WTC11 (cell line): ENCODE measurements at regions not wholly inside any gene's neighbourhood (a gene's known extent, or its start where the extent isn't known, plus 50 kb on each side); places are given as distances from the start of the nearest gene placed in this dataset.

Source experiments
- ATAC-seq: fragments of 200-7000 bp; cut with Tn5 transposase; 2 replicates; pipeline ENCODE4 v1.10.0; 2021; ENCODE audit warnings: mild to moderate bottlenecking, moderate library complexity
- CTCF ChIA-PET: fragments of 300-600 bp; sonication (Branson Sonifier 250); formaldehyde crosslinking; loops from one replicate; lab custom pipeline; 2021; ENCODE audit warnings: antibody characterized with exemption; lab: Charles Lee
- POLR2A ChIA-PET: fragments of 350-600 bp; sonication (Branson Sonifier 250); formaldehyde crosslinking; loops from one replicate; lab custom pipeline; 2021; ENCODE audit warnings: antibody characterized with exemption; lab: Charles Lee
- DNase-seq: peaks from one replicate; pipeline ENCODE4 v3.0.0; 2021; ENCODE audit warnings: low spot score
- H3K27ac Mint-ChIP-seq: 2 replicates; pipeline ENCODE4 v1.8.0; 2021; ENCODE audit warnings: mixed read lengths
- H3K27me3 Mint-ChIP-seq: 2 replicates; pipeline ENCODE4 v1.8.0; 2021; ENCODE audit warnings: low read depth, mild to moderate bottlenecking, moderate library complexity, mixed read lengths
- H3K36me3 Mint-ChIP-seq: 2 replicates; pipeline ENCODE4 v1.8.0; 2021; ENCODE audit warnings: mixed read lengths
- H3K4me1 Mint-ChIP-seq: 2 replicates; pipeline ENCODE4 v1.8.0; 2022; ENCODE audit warnings: mixed read lengths
- H3K4me3 Mint-ChIP-seq: 2 replicates; pipeline ENCODE4 v1.8.0; 2021; ENCODE audit warnings: mild to moderate bottlenecking, moderate library complexity, mixed read lengths
- H3K9me3 Mint-ChIP-seq: 2 replicates; pipeline ENCODE4 v1.8.0; 2021; ENCODE audit warnings: mixed read lengths
- AR ChIP-seq: fragments of 250-450 bp; sonication (Bioruptor Pico); IDR thresholded peaks from 2 replicates; pipeline ENCODE4 v1.9.0; 2021; ENCODE audit warnings: mild to moderate bottlenecking
- CBFB ChIP-seq: sonication (generic); formaldehyde crosslinking; IDR thresholded peaks from 2 replicates; pipeline ENCODE4 v1.8.1; 2022; ENCODE audit warnings: mild to moderate bottlenecking, low read depth, missing genetic modification reagents
- EMX1 ChIP-seq: fragments of 250-450 bp; sonication (Bioruptor Pico); IDR thresholded peaks from 2 replicates; pipeline ENCODE4 v1.8.0; 2021; ENCODE audit warnings: mild to moderate bottlenecking
- FOXK1 ChIP-seq: sonication (generic); formaldehyde crosslinking; IDR thresholded peaks from 2 replicates; pipeline ENCODE4 v1.8.0; 2022; ENCODE audit warnings: mild to moderate bottlenecking, moderate library complexity, missing genetic modification reagents
- GTF2I ChIP-seq: fragments of 250-450 bp; sonication (Bioruptor Pico); conservative IDR thresholded peaks from 2 replicates; pipeline ENCODE4 v1.4.0; 2021; ENCODE audit warnings: mild to moderate bottlenecking
- HMGA2 ChIP-seq: fragments of 250-450 bp; sonication (Bioruptor Pico); IDR thresholded peaks from 2 replicates; pipeline ENCODE4 v1.4.0; 2021; ENCODE audit warnings: mild to moderate bottlenecking, moderate library complexity
- JAZF1 ChIP-seq: fragments of 250-450 bp; sonication (Bioruptor Pico); IDR thresholded peaks from 2 replicates; pipeline ENCODE4 v1.9.0; 2021; ENCODE audit warnings: moderate library complexity, mild to moderate bottlenecking, inconsistent platforms
- MLX ChIP-seq: sonication (generic); formaldehyde crosslinking; IDR thresholded peaks from 2 replicates; pipeline ENCODE4 v1.8.1; 2023; ENCODE audit warnings: mild to moderate bottlenecking, missing genetic modification reagents, moderate library complexity
- NR2C2 ChIP-seq: sonication (generic); formaldehyde crosslinking; IDR thresholded peaks from 2 replicates; pipeline ENCODE4 v1.8.0; 2022; ENCODE audit warnings: mild to moderate bottlenecking, missing genetic modification reagents
- RELA ChIP-seq: sonication (generic); formaldehyde crosslinking; IDR thresholded peaks from 2 replicates; pipeline ENCODE4 v1.8.1; 2022; ENCODE audit warnings: missing genetic modification reagents, mild to moderate bottlenecking, borderline replicate concordance
- SMAD4 ChIP-seq: sonication (generic); formaldehyde crosslinking; IDR thresholded peaks from 2 replicates; pipeline ENCODE4 v1.8.0; 2022; ENCODE audit warnings: mild to moderate bottlenecking, missing genetic modification reagents
- SOX15 ChIP-seq: fragments of 250-450 bp; sonication (Bioruptor Pico); IDR thresholded peaks from 2 replicates; pipeline ENCODE4 v1.9.0; 2021; ENCODE audit warnings: mild to moderate bottlenecking
- STAT6 ChIP-seq: sonication (generic); formaldehyde crosslinking; conservative IDR thresholded peaks from 2 replicates; pipeline ENCODE4 v1.8.1; 2023; ENCODE audit warnings: mild to moderate bottlenecking, low read depth, missing genetic modification reagents, moderate library complexity
- ZNF281 ChIP-seq: sonication (generic); formaldehyde crosslinking; IDR thresholded peaks from 2 replicates; pipeline ENCODE4 v1.8.0; 2023; ENCODE audit warnings: mild to moderate bottlenecking, missing genetic modification reagents
- ZNF396 ChIP-seq: fragments of 250-450 bp; sonication (Bioruptor Pico); IDR thresholded peaks from 2 replicates; pipeline ENCODE4 v1.8.0; 2021; ENCODE audit warnings: mild to moderate bottlenecking, moderate library complexity, borderline replicate concordance
- TF ChIP-seq, protein P1 (sequence below): sonication (generic); formaldehyde crosslinking; IDR thresholded peaks from 2 replicates; pipeline ENCODE4 v1.8.0; 2022; ENCODE audit warnings: mild to moderate bottlenecking, missing genetic modification reagents
- TF ChIP-seq, protein P2 (sequence below): fragments of 250-450 bp; sonication (Bioruptor Pico); IDR thresholded peaks from 2 replicates; pipeline ENCODE4 v1.9.0; 2021; ENCODE audit warnings: moderate library complexity, mild to moderate bottlenecking, inconsistent platforms, borderline replicate concordance
- TF ChIP-seq, protein P3 (sequence below): sonication (generic); formaldehyde crosslinking; IDR thresholded peaks from 2 replicates; pipeline ENCODE4 v1.8.0; 2023; ENCODE audit warnings: missing genetic modification reagents
- TF ChIP-seq, protein P4 (sequence below): sonication (generic); formaldehyde crosslinking; IDR thresholded peaks from 2 replicates; pipeline ENCODE4 v1.8.1; 2023; ENCODE audit warnings: mild to moderate bottlenecking, missing genetic modification reagents, borderline replicate concordance

DNA sequence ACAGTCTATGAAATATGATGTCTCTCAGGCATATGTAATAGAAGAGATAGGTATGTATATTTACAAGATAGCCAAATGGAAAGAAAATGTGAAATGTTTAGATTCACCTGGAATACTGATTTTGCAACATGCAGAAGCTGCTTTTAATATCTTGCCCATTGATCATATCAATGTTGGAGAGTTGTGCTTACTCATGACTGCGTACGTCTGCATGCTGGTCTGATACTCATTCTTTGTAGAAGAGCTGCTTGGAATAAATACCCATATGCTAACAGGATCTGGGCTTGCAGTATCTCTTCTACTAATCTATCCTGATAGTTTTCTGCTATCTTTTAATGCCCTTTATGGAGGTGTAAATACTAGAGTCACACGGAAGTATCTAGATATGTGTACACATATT lies 120.6 kb upstream of the FOXP2 start:
- TF ChIP-seq RELA (CRISPR knock-in tag) (no peak), AR (CRISPR knock-in tag) (no peak), STAT6 (no peak), CBFB (no peak), JAZF1 (CRISPR knock-in tag) (no peak), EMX1 (no peak), SOX15 (CRISPR knock-in tag) (no peak), SMAD4 (no peak), HMGA2 (no peak), FOXK1 (no peak)
- TF ChIP-seq, protein P1, sequence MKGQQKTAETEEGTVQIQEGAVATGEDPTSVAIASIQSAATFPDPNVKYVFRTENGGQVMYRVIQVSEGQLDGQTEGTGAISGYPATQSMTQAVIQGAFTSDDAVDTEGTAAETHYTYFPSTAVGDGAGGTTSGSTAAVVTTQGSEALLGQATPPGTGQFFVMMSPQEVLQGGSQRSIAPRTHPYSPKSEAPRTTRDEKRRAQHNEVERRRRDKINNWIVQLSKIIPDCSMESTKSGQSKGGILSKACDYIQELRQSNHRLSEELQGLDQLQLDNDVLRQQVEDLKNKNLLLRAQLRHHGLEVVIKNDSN (CRISPR knock-in tag), result no peak
- TF ChIP-seq, protein P2, sequence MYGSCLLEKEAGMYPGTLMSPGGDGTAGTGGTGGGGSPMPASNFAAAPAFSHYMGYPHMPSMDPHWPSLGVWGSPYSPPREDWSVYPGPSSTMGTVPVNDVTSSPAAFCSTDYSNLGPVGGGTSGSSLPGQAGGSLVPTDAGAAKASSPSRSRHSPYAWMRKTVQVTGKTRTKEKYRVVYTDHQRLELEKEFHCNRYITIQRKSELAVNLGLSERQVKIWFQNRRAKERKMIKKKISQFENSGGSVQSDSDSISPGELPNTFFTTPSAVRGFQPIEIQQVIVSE (CRISPR knock-in tag), result no peak
- TF ChIP-seq, protein P3, sequence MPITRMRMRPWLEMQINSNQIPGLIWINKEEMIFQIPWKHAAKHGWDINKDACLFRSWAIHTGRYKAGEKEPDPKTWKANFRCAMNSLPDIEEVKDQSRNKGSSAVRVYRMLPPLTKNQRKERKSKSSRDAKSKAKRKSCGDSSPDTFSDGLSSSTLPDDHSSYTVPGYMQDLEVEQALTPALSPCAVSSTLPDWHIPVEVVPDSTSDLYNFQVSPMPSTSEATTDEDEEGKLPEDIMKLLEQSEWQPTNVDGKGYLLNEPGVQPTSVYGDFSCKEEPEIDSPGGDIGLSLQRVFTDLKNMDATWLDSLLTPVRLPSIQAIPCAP, result no peak
- Mint-ChIP-seq H3K4me1 (peaks cover 7% of the 10 kb centered on the region), H3K36me3 (no peaks in the 10 kb centered on the region), H3K9me3 (no peaks in the 10 kb centered on the region), H3K27ac (no peak overlapping the region), H3K27me3 (no peaks in the 10 kb centered on the region), H3K4me3 (no peak overlapping the region)
- ChIA-PET CTCF (no interaction called here), POLR2A (no interaction called here)
- no peak for DNase-seq
- ATAC-seq, result no peak

GRCh38 chr7:114293289-114294012 lies 121.2 kb upstream of the FOXP2 start:
- H3K36me3 Mint-ChIP-seq, result no peaks in the 10 kb centered on the region
- no peak overlapping the region for H3K4me3 Mint-ChIP-seq
- POLR2A ChIA-PET, result no interaction called here
- DNase-seq (no peak), ATAC-seq (peak; percentile 83)
- H3K27me3 Mint-ChIP-seq, result no peaks in the 10 kb centered on the region
- CTCF ChIA-PET, result no interaction called here
- H3K27ac Mint-ChIP-seq, result no peak overlapping the region
- no peaks in the 10 kb centered on the region for H3K9me3 Mint-ChIP-seq
- H3K4me1 Mint-ChIP-seq, result peaks cover 7% of the 10 kb centered on the region
- TF ChIP-seq, protein P4, sequence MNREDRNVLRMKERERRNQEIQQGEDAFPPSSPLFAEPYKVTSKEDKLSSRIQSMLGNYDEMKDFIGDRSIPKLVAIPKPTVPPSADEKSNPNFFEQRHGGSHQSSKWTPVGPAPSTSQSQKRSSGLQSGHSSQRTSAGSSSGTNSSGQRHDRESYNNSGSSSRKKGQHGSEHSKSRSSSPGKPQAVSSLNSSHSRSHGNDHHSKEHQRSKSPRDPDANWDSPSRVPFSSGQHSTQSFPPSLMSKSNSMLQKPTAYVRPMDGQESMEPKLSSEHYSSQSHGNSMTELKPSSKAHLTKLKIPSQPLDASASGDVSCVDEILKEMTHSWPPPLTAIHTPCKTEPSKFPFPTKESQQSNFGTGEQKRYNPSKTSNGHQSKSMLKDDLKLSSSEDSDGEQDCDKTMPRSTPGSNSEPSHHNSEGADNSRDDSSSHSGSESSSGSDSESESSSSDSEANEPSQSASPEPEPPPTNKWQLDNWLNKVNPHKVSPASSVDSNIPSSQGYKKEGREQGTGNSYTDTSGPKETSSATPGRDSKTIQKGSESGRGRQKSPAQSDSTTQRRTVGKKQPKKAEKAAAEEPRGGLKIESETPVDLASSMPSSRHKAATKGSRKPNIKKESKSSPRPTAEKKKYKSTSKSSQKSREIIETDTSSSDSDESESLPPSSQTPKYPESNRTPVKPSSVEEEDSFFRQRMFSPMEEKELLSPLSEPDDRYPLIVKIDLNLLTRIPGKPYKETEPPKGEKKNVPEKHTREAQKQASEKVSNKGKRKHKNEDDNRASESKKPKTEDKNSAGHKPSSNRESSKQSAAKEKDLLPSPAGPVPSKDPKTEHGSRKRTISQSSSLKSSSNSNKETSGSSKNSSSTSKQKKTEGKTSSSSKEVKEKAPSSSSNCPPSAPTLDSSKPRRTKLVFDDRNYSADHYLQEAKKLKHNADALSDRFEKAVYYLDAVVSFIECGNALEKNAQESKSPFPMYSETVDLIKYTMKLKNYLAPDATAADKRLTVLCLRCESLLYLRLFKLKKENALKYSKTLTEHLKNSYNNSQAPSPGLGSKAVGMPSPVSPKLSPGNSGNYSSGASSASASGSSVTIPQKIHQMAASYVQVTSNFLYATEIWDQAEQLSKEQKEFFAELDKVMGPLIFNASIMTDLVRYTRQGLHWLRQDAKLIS (CRISPR knock-in tag), result no peak
- TF ChIP-seq ZNF396 (CRISPR knock-in tag) (no peak), GTF2I (CRISPR knock-in tag) (no peak), ZNF281 (CRISPR knock-in tag) (no peak), NR2C2 (CRISPR knock-in tag) (no peak), MLX (CRISPR knock-in tag) (no peak)
